Vagina (tissue), 2 donors: ENCODE measurements at regions not wholly inside any gene's neighbourhood (a gene's known extent, or its start where the extent isn't known, plus 50 kb on each side); places are given as distances from the start of the nearest gene placed in this dataset.

ENCODE experiments used
- CTCF ChIP-seq, 3 experiments: fragments of 450-650 bp in 2 of 3; fragments of 200-600 bp in 1 of 3; sonication (generic) in 1 of 3; IDR thresholded peaks; one replicate each; pipeline ENCODE4 v1.5.1; 2017 to 2019; ENCODE audit warnings: antibody characterized with exemption in 3 of 3, mild to moderate bottlenecking in 2 of 3, moderate library complexity in 2 of 3
- POLR2A ChIP-seq, 2 donors: fragments of 450-650 bp; IDR thresholded peaks; one replicate each; pipeline ENCODE4 v1.6.1; 2017; ENCODE audit warnings: antibody characterized with exemption in 2 of 2, mild to moderate bottlenecking in 2 of 2, moderate library complexity in 2 of 2

- no peak for TF ChIP-seq POLR2A (IDR thresholded peaks at IDR 0.05)
- no peak for TF ChIP-seq CTCF (IDR thresholded peaks at IDR 0.05)
Measured at GRCh38 chr2:172200495-172201085, 97.9 kb upstream of the DLX2 start.
